ENCODE measurements at regions not wholly inside any gene's neighbourhood (a gene's known extent, or its start where the extent isn't known, plus 50 kb on each side); places are given as distances from the start of the nearest gene placed in this dataset.
A peak's percentile ranks its signal among the peaks of the same experiment; 100 is the strongest.

- no peak for DNase-seq (ENCODE audit: low read depth)
Measured at GRCh38 chr20:40807821-40808170, 118.8 kb upstream of the MAFB start.

- no peak for DNase-seq (ENCODE audit: low read depth)
Measured at GRCh38 chr20:40808936-40809335, 119.9 kb upstream of the MAFB start.

GRCh38 chr20:40809361-40809760 is 120.3 kb upstream of the MAFB start:
- DNase-seq (ENCODE audit: low read depth), result no peak

GRCh38 chr20:40810332-40811000 is 121.4 kb upstream of the MAFB start:
- DNase-seq (ENCODE audit: low read depth), result no peak

GRCh38 chr20:40811004-40811403 is 122.0 kb upstream of the MAFB start:
- no peak for DNase-seq (ENCODE audit: low read depth)

- DNase-seq (ENCODE audit: low read depth), result no peak
Measured at GRCh38 chr20:40811660-40812414, 122.8 kb upstream of the MAFB start.

- no peak for DNase-seq (ENCODE audit: low read depth)
Measured at GRCh38 chr20:40812415-40812925, 123.4 kb upstream of the MAFB start.

- DNase-seq (ENCODE audit: low read depth), result peak; percentile 38
Measured at GRCh38 chr20:40813029-40813431, 124.0 kb upstream of the MAFB start.

GRCh38 chr20:40813708-40814630 is 124.9 kb upstream of the MAFB start:
- DNase-seq (ENCODE audit: low read depth), result no peak

GRCh38 chr20:40814631-40814960 is 125.6 kb upstream of the MAFB start:
- no peak for DNase-seq (ENCODE audit: low read depth)

- no peak for DNase-seq (ENCODE audit: low read depth)
Measured at GRCh38 chr20:40815156-40816038, 126.4 kb upstream of the MAFB start.

- DNase-seq (ENCODE audit: low read depth), result no peak
Measured at GRCh38 chr20:40816039-40816352, 127.0 kb upstream of the MAFB start.

GRCh38 chr20:40821429-40821828 is 132.4 kb upstream of the MAFB start:
- DNase-seq (ENCODE audit: low read depth), result no peak

GRCh38 chr20:40826699-40827098 is 137.7 kb upstream of the MAFB start:
- DNase-seq (ENCODE audit: low read depth), result no peak

GRCh38 chr20:40835321-40835720 is 146.3 kb upstream of the MAFB start:
- DNase-seq (ENCODE audit: low read depth), result no peak

GRCh38 chr20:40838509-40838908 is 149.5 kb upstream of the MAFB start:
- DNase-seq (ENCODE audit: low read depth), result no peak

GRCh38 chr20:40843251-40843650 is 154.2 kb upstream of the MAFB start:
- no peak for DNase-seq (ENCODE audit: low read depth)

GRCh38 chr20:40844332-40844731 is 155.3 kb upstream of the MAFB start:
- no peak for DNase-seq (ENCODE audit: low read depth)

- DNase-seq (ENCODE audit: low read depth), result no peak
Measured at GRCh38 chr20:40848096-40848495, 159.1 kb upstream of the MAFB start.

- DNase-seq (ENCODE audit: low read depth), result no peak
Measured at GRCh38 chr20:40848526-40848925, 159.5 kb upstream of the MAFB start.

GRCh38 chr20:40849456-40849855 is 160.4 kb upstream of the MAFB start:
- no peak for DNase-seq (ENCODE audit: low read depth)

GRCh38 chr20:40851051-40851450 is 162.0 kb upstream of the MAFB start:
- no peak for DNase-seq (ENCODE audit: low read depth)

Data from M059J (cell line).